HG03135 (cell line): ENCODE measurements at regions not wholly inside any gene's neighbourhood (a gene's known extent, or its start where the extent isn't known, plus 50 kb on each side); places are given as distances from the start of the nearest gene placed in this dataset.

ENCODE experiments used
- ATAC-seq: cut with Tn5 transposase; IDR thresholded peaks from one replicate; pipeline ENCODE4 v1.9.1; 2021; ENCODE audit warnings: mild to moderate bottlenecking, moderate library complexity; ENCODE audit not compliant: unreplicated experiment

GRCh38 chr21:27277110-27277509 lies 310.2 kb upstream of the ADAMTS5 start:
- no peak for ATAC-seq

DNA sequence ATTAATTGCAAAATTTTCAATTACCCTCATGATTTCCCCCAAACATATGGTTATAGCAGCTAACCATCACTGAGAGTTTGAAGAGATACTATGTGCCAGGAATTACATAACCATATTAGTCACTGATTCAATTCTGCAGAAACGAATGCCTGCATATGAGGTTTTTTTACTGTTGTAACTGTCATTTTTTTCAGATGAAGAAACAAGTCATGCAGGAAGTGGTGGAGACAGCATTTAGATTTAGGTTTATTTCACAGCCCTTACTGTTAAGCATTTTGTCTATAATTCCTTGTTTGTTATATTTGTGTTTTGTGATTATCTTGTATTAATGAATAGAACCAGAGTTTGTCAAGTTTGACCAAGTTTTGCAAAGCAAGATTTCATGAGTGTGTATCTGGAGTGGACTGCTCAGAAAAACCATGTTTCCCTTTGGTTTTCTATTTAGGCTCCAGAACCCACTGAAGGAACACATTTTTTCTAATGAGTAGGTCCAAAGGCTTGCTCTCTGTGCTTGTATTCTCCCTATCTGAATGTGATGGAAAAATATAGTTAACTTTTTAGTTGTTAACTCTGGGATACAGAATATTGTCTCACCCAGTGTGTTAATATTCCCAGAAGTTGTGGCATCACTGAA lies 308.5 kb upstream of the ADAMTS5 start:
- ATAC-seq, result no peak

DNA sequence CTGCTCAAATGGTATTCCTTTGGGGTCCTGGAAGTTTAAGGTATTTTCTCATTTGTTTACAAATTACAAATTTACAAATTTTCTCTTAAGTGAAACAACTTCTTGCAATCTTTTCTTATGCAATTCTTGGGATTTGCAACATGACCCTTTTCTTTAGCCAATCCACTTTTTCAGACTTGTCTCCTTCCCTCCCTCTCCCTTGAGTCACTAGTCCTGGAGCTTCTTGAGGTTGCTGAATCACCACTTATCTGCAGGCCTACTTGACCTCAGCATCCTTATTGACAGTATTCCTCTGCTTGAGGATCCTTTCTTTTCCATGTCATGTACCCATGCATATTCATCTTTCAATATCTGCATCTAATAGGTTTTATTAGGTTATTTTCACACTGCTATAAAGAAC lies 302.8 kb upstream of the ADAMTS5 start:
- ATAC-seq, result no peak

GRCh38 chr21:27268290-27268689 lies 301.4 kb upstream of the ADAMTS5 start:
- no peak for ATAC-seq

GRCh38 chr21:27265949-27266348 lies 299.1 kb upstream of the ADAMTS5 start:
- no peak for ATAC-seq

GRCh38 chr21:27265492-27265891 lies 298.6 kb upstream of the ADAMTS5 start:
- ATAC-seq, result no peak

DNA sequence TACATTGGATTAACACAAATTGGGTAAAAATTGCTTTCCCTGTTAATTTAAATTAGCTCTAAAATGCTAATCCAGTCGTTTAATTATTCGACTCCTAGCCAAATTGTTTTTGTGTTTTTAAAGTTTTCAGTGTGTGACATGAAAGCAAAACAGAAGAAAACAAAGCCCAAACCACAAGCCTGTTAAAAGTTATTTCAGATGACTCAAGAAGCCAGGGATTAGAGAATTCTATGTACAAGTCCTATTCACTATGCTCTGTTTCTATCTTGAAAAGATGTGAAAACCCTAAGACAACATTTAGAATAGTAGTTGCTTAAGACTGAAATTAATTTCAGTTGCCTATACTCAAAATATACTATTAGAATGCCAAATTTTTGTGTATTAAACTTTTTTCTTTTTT lies 294.8 kb upstream of the ADAMTS5 start:
- ATAC-seq, result no peak

- no peak for ATAC-seq
Measured at GRCh38 chr21:27260728-27261127, 293.8 kb upstream of the ADAMTS5 start.

DNA sequence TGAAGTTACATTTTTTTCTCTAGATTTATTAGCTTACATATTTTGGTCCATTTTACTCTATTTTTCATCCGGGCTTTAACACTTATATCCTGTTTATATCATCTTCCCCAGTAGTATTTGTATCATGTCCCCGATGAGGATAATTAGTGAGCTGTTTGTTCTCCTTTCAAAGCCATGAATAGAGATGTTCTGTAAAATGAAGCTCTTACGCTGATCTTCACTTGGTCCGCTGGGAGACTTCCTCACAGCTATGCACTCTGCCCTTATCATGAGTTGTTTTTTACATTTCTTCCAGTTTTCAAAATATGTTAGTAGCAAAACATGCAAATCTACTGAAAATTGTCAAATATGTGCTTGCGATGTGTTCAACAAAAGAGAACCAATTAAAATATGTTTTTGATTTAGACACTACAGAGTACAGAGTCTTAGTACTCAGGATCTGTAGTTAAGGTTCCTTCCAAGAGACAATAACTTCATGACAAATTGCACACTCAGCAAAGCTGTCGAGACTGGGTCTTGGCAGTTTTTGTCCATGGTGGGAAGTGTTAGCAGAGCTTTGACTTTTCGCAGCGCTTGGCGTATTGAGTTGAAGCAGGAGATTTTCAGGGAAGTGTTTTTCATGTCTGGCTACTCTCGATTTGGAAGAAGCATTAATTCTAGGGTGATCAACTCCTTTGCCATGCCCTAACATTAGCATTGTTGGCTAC lies 292.0 kb upstream of the ADAMTS5 start:
- no peak for ATAC-seq

GRCh38 chr21:27257908-27258556 lies 291.1 kb upstream of the ADAMTS5 start:
- no peak for ATAC-seq

DNA sequence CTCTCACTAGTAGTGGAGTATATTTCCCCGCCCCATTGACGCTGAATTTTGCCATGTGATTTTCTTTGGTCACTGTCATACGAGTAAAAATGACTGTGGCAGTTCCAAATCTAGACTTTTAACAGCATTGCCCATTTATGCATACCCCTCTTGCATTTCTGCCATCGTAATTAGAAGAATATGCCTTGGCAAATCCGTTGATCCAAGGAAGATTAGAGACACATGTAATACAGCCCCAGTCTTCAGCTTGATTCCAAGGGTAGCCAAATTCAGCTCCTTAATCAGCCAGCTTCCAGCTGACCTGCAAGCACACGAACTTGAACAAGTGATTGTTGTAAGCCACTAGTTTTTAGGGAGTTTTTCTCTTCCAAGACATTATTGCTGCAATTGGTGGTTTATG lies 290.3 kb upstream of the ADAMTS5 start:
- ATAC-seq, result no peak

DNA sequence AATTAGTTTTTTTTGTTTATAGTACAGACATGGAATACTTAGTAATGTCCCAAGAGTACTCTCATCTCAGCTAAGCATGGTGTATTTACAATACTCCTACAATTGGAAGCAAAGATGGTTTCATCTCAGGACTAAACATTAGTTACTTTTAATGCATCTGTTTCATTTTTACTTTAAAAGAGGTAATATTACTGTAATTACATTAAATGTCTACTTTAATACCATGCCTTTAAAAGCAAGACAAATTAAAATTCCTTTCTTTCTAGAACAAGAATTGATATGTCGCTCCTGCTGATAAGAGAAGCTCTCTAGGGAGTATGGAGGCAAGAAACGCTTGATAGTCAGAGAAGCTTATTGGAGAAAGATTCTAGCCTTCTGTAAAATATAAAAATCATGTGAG lies 284.9 kb upstream of the ADAMTS5 start:
- no peak for ATAC-seq

DNA sequence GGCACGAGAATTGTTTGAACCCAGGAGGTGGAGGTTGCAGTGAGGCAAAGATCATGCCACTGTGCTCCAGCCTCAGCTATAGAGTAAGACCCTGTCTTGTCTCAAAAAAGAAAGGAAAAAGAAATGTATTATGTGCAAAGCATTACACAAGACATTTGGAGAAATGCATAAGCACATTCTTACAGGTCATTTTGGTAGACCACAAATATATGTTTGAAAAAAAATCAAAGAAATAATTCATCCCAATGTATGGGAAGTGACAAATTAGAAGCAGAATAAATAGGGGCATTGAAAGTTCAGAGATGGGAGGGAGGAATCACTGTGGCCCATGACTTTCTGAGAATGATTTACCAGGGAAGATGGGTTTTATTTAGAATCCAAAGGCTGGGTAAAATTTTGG lies 283.5 kb upstream of the ADAMTS5 start:
- ATAC-seq, result no peak

- ATAC-seq, result no peak
Measured at GRCh38 chr21:27248814-27249213, 281.9 kb upstream of the ADAMTS5 start.

DNA sequence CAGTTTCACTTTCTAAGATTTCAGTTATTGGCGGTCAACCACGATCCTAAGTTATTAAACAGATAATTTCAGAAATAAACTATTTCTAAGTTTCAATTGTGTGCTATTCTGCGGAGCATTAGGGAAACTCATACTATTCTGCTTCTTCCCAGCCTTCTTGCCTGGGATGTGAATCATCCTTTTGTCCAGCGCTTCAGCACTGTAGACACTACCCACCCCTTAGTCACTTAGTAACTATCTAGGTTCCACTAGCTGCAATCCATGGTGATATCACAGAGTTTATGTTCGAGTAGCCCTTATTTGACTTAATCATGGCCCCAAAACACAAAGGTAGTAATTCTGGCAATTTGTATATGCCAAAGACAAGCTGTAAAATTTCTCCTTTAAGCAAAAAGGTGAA lies 279.9 kb upstream of the ADAMTS5 start:
- no peak for ATAC-seq

- ATAC-seq, result no peak
Measured at GRCh38 chr21:27244776-27245175, 277.9 kb upstream of the ADAMTS5 start.

DNA sequence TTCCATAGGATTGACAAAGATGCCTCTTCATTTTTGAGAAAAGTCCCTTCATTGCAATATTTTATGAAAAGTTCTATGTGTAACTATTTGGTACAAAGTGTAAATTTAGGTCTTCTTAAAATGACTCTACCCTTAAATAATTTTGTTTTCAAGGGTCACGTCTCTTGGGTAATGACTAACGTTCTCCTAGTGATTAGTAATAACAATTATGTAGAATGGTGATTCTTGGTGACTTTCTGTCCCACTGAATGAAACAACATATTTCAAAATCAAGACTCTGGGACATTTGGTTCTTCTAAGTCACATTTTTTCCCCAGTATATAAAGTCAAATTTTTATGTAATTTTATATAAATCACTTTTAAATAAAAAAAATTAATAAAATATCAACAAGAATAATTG lies 277.5 kb upstream of the ADAMTS5 start:
- ATAC-seq, result no peak

- ATAC-seq, result no peak
Measured at GRCh38 chr21:27240839-27241238, 274.0 kb upstream of the ADAMTS5 start.

DNA sequence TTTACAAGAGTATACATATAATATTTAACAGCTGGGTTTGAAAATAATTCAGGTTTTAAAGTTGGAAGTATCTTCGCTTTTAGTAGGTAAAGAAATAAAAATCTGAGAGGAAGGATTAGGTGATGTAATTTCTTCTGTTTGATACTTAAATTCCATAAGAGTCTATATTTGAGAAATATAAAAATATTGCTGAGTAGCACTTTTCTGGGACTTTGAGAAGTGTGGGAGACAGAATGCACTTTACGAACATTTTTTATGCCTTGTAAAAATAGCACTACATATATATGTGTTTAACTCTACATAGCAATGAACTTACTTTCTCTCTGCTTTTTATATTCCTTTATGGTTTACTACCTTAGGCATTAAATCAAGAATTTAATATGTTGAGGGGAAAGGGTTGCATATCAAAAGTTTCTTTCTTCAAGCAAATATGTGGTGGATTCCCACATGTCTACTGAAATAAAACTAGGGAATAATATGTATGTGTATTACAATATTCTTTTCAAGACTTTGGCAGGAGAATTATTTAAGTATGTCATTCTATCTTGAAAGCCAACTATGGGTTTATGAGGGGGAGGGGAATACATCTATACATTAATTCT lies 266.7 kb upstream of the ADAMTS5 start:
- no peak for ATAC-seq

GRCh38 chr21:27225940-27226339 lies 259.1 kb upstream of the ADAMTS5 start:
- ATAC-seq, result no peak

GRCh38 chr21:27225151-27225550 lies 258.3 kb upstream of the ADAMTS5 start:
- no peak for ATAC-seq

GRCh38 chr21:27224169-27224568 lies 257.3 kb upstream of the ADAMTS5 start:
- ATAC-seq, result no peak
